DND-41 (cell line): ENCODE measurements at regions not wholly inside any gene's neighbourhood (a gene's known extent, or its start where the extent isn't known, plus 50 kb on each side); places are given as distances from the start of the nearest gene placed in this dataset.

Experiments used
- ATAC-seq: fragments of 200-7000 bp; cut with Tn5 transposase; 3 replicates; pipeline ENCODE4 v1.9.1; 2021; ENCODE audit warnings: low read depth; ENCODE audit not compliant: insufficient read depth
- DNase-seq: peaks from one replicate; pipeline ENCODE4 v3.0.0-alpha.2; 2020
- H2AFZ ChIP-seq: 2 replicates; pipeline ENCODE4 v1.6.0; 2012; ENCODE audit warnings: low read depth, low read length
- H3K27ac ChIP-seq: 2 replicates; pipeline ENCODE4 v1.5.1; 2012; ENCODE audit warnings: low read length, inconsistent platforms
- H3K27me3 ChIP-seq: fragments of 200-600 bp; sonication (generic); 2 replicates; pipeline ENCODE4 v1.6.0; 2012; ENCODE audit warnings: low read length, mild to moderate bottlenecking, inconsistent platforms; ENCODE audit not compliant: insufficient read depth, poor library complexity
- H3K36me3 ChIP-seq: 2 replicates; pipeline ENCODE4 v1.5.1; 2012; ENCODE audit warnings: low read length, inconsistent platforms; ENCODE audit not compliant: insufficient read depth
- H3K4me1 ChIP-seq: 2 replicates; pipeline ENCODE4 v1.5.1; 2012; ENCODE audit warnings: mild to moderate bottlenecking, low read length; ENCODE audit not compliant: insufficient read depth
- H3K4me2 ChIP-seq: 2 replicates; pipeline ENCODE4 v1.6.0; 2012; ENCODE audit warnings: mild to moderate bottlenecking, moderate library complexity, low read length, inconsistent platforms; ENCODE audit not compliant: insufficient read depth
- H3K4me3 ChIP-seq, 2 experiments: fragments of 200-600 bp in 1 of 2; shearing (Covaris generic) in 1 of 2; 2 replicates each; pipeline ENCODE4 v1.5.1; 2012 to 2016; ENCODE audit warnings: inconsistent platforms in 2 of 2, low read length in 2 of 2, mild to moderate bottlenecking in 2 of 2, low read depth in 1 of 2, moderate library complexity in 1 of 2
- H3K79me2 ChIP-seq: 2 replicates; pipeline ENCODE4 v1.6.0; 2012; ENCODE audit warnings: low read length, inconsistent platforms; ENCODE audit not compliant: insufficient read depth
- H3K9ac ChIP-seq: 2 replicates; pipeline ENCODE4 v1.6.0; 2012; ENCODE audit warnings: low read depth, mild to moderate bottlenecking, inconsistent platforms, low read length, moderate library complexity
- H3K9me3 ChIP-seq: 2 replicates; pipeline ENCODE4 v1.5.1; 2012; ENCODE audit warnings: low read length, moderate library complexity, mild to moderate bottlenecking, inconsistent platforms; ENCODE audit not compliant: insufficient read depth, severe bottlenecking
- H4K20me1 ChIP-seq: 2 replicates; pipeline ENCODE4 v1.6.0; 2012; ENCODE audit warnings: low read length; ENCODE audit not compliant: insufficient read depth
- EZH2 ChIP-seq: IDR thresholded peaks from 3 replicates; pipeline ENCODE4 v1.6.1; 2012; ENCODE audit warnings: borderline replicate concordance, low read depth, mild to moderate bottlenecking, moderate library complexity, low read length, inconsistent platforms; ENCODE audit not compliant: severe bottlenecking
- TF ChIP-seq, protein P1 (sequence below): IDR thresholded peaks from 2 replicates; pipeline ENCODE4 v1.5.1; 2012; ENCODE audit warnings: borderline replicate concordance, low read length, moderate library complexity, mild to moderate bottlenecking; ENCODE audit not compliant: poor library complexity, severe bottlenecking; ENCODE audit errors: extremely low read depth

DNA sequence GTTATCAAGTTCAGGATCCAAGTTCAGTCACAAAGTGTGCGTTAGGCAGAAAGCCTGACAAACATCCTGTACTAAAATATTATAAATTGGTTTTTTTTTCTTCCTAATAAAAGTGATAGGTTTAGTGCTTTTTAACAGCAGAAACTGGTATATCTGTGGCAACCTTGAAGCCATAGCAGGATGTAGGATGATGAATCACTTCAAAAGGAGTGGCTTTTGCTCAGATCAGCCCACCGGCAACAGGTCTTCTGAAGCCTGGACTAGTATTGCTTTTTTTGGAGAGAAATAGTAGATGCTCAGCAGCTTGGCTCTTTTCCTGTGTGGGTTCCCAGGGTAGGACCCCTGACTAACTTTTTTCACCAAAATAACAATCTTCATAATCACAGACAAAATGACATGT lies 190.8 kb downstream of the EPM2A start:
- no peaks in the 10 kb centered on the region for H3K79me2 ChIP-seq
- ATAC-seq (no peak), DNase-seq (no peak)
- no peaks in the 10 kb centered on the region for H3K36me3 ChIP-seq
- H3K27ac ChIP-seq: no peak overlapping the region
- H3K4me3 ChIP-seq: no peak overlapping the region
- no peak overlapping the region for H3K9ac ChIP-seq
- H3K9me3 ChIP-seq: no peaks in the 10 kb centered on the region
- no peaks in the 10 kb centered on the region for H4K20me1 ChIP-seq
- H3K4me1 ChIP-seq: no peaks in the 10 kb centered on the region
- H2AFZ ChIP-seq: no peak overlapping the region
- H3K27me3 ChIP-seq: no peaks in the 10 kb centered on the region
- no peak overlapping the region for H3K4me2 ChIP-seq
- TF ChIP-seq, protein P1, sequence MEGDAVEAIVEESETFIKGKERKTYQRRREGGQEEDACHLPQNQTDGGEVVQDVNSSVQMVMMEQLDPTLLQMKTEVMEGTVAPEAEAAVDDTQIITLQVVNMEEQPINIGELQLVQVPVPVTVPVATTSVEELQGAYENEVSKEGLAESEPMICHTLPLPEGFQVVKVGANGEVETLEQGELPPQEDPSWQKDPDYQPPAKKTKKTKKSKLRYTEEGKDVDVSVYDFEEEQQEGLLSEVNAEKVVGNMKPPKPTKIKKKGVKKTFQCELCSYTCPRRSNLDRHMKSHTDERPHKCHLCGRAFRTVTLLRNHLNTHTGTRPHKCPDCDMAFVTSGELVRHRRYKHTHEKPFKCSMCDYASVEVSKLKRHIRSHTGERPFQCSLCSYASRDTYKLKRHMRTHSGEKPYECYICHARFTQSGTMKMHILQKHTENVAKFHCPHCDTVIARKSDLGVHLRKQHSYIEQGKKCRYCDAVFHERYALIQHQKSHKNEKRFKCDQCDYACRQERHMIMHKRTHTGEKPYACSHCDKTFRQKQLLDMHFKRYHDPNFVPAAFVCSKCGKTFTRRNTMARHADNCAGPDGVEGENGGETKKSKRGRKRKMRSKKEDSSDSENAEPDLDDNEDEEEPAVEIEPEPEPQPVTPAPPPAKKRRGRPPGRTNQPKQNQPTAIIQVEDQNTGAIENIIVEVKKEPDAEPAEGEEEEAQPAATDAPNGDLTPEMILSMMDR: no peak
- TF ChIP-seq EZH2: no peak

DNA sequence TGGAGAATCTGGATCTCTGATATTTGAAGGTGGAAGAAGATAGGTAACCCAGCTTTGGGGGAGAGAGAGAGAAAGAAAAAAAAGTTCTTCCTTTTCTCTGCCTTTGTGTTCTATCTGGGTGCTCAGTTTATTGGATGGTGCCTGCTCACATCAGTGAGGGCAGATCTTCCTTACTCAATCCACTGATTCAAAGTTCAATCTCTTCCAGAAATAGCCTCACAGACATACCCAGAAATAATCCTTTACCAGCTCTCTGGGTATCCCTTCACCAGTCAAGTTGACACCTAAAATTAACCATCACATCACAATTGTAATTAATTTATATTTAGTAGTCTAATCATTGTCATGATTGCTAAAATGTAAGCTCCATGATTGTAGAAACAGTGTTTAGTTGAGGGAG lies 189.1 kb downstream of the EPM2A start:
- Histone ChIP-seq H3K4me1 (no peaks in the 10 kb centered on the region), H3K27me3 (no peaks in the 10 kb centered on the region), H4K20me1 (no peaks in the 10 kb centered on the region), H3K36me3 (no peaks in the 10 kb centered on the region), H3K79me2 (no peaks in the 10 kb centered on the region), H3K9me3 (no peaks in the 10 kb centered on the region), H3K9ac (no peak overlapping the region), H2AFZ (no peak overlapping the region), H3K4me3 (no peak overlapping the region), H3K27ac (no peak overlapping the region), H3K4me2 (no peak overlapping the region)
- no peak for ATAC-seq
- DNase-seq: no peak
- TF ChIP-seq, protein P1: no peak
- no peak for TF ChIP-seq EZH2

DNA sequence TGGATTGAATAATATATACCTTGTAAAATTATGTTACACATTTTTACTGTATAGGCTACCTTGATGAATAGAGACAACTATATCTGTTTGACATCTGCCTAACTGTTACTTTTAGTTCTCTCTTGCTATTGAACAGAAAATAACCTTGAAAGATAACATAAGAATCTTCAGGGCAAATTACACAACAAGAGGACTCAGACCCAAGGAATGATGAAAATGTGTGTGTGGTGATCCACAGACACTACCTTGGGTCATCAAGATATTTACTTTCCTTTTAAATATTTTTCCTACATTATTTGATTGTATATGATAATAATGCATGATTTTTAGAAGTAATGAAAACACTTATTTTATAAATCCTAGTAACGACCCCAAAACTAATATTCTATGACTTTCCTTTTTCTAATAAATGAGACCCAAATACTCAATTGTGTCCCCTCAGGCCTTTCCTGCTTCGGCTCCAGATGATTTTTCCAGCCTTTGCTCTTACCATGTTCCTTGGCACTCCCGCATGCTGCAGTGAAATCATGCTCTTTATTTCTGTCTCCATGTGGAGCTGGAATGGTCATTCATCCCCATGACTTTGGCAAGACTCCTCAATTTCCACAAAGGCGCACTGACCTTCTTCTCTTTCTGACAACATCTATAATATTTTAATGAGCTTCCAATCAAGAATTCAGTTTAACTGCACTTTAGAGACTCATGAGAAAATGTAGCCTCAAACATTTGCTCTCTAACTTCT lies 187.6 kb downstream of the EPM2A start:
- TF ChIP-seq, protein P1: no peak
- no peak for TF ChIP-seq EZH2
- Histone ChIP-seq H3K4me2 (no peak overlapping the region), H3K4me1 (no peaks in the 10 kb centered on the region), H2AFZ (no peak overlapping the region), H3K9me3 (no peaks in the 10 kb centered on the region), H3K79me2 (no peaks in the 10 kb centered on the region), H3K4me3 (no peak overlapping the region), H4K20me1 (no peaks in the 10 kb centered on the region), H3K9ac (no peak overlapping the region), H3K27ac (no peak overlapping the region), H3K36me3 (no peaks in the 10 kb centered on the region), H3K27me3 (no peaks in the 10 kb centered on the region)
- DNase-seq (no peak), ATAC-seq (no peak)
